HFFc6 (cell line): ENCODE measurements at regions not wholly inside any gene's neighbourhood (a gene's known extent, or its start where the extent isn't known, plus 50 kb on each side); places are given as distances from the start of the nearest gene placed in this dataset.
"Not testable (repeated sequence)": the region's sequence is repeated elsewhere in the genome, so short reads cannot be mapped to it uniquely, and the experiment has no call there.

Experiments used
- DNase-seq: peaks from one replicate; pipeline ENCODE4 v3.0.0-alpha.2; 2018
- H3K27ac Mint-ChIP-seq: 2 replicates; pipeline ENCODE4 v1.8.0; 2020; ENCODE audit warnings: mild to moderate bottlenecking, mixed read lengths
- H3K27me3 Mint-ChIP-seq: 2 replicates; pipeline ENCODE4 v1.8.0; 2021; ENCODE audit warnings: mild to moderate bottlenecking, moderate library complexity, mixed read lengths; ENCODE audit not compliant: insufficient read depth
- H3K36me3 Mint-ChIP-seq: 2 replicates; pipeline ENCODE4 v1.8.0; 2021; ENCODE audit warnings: low read depth, mixed read lengths
- H3K4me1 Mint-ChIP-seq: 2 replicates; pipeline ENCODE4 v1.8.0; 2020; ENCODE audit warnings: low read depth, mixed read lengths
- H3K4me3 Mint-ChIP-seq: 2 replicates; pipeline ENCODE4 v1.8.0; 2020; ENCODE audit warnings: mild to moderate bottlenecking, moderate library complexity, mixed read lengths
- H3K9me3 Mint-ChIP-seq: 2 replicates; pipeline ENCODE4 v1.8.0; 2020; ENCODE audit warnings: mild to moderate bottlenecking, mixed read lengths
- TF ChIP-seq, protein P1 (sequence below): fragments of 200-600 bp; sonication (generic); IDR thresholded peaks from 2 replicates; pipeline ENCODE4 v1.5.0; 2021; ENCODE audit warnings: antibody characterized with exemption, mild to moderate bottlenecking

DNA sequence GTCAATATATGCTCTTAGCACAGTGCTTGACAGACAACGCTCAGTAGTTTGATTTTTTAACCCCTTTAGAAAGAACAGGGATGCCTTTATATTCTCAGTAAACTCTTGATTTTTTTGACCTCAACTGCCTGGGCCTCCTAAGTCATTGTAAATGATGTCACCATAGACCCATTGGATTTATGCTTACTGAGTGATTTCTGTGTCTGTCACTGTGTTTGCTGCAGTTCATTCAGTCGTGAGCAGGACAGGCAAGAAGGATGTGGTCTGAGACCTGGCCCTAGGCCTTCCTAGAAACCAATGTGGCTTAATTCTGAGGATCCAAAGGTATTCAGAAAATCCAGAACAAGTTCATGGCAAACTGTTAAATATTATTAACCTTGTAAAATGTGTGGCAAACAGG, 868.1 kb downstream of the XPNPEP1 start:
- H3K27me3 Mint-ChIP-seq: no peaks in the 10 kb centered on the region
- DNase-seq: no peak
- no peaks in the 10 kb centered on the region for H3K4me1 Mint-ChIP-seq
- TF ChIP-seq, protein P1, sequence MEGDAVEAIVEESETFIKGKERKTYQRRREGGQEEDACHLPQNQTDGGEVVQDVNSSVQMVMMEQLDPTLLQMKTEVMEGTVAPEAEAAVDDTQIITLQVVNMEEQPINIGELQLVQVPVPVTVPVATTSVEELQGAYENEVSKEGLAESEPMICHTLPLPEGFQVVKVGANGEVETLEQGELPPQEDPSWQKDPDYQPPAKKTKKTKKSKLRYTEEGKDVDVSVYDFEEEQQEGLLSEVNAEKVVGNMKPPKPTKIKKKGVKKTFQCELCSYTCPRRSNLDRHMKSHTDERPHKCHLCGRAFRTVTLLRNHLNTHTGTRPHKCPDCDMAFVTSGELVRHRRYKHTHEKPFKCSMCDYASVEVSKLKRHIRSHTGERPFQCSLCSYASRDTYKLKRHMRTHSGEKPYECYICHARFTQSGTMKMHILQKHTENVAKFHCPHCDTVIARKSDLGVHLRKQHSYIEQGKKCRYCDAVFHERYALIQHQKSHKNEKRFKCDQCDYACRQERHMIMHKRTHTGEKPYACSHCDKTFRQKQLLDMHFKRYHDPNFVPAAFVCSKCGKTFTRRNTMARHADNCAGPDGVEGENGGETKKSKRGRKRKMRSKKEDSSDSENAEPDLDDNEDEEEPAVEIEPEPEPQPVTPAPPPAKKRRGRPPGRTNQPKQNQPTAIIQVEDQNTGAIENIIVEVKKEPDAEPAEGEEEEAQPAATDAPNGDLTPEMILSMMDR: no peak
- H3K9me3 Mint-ChIP-seq: no peaks in the 10 kb centered on the region
- no peak overlapping the region for H3K27ac Mint-ChIP-seq
- no peak overlapping the region for H3K4me3 Mint-ChIP-seq
- no peaks in the 10 kb centered on the region for H3K36me3 Mint-ChIP-seq

DNA sequence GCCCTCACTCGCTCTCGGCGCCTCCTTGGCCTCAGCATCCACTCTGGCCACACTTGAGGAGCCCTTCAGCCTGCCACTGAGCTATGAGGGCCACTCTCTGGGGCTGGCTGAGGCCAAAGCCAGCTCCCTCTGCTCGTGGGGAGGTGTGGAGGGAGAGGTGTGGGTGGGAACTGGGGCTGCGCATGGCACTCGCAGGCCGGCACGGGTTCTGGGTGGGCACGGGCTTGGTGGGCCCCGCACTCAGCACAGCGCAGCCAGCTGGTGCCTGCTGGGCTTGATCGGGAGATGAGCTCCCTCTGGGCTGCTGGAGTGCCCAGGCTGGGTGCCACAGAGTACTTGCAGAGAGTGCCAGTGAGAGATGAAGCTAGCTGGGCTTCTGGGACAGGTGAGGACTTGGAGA, 875.5 kb downstream of the XPNPEP1 start:
- no peaks in the 10 kb centered on the region; the same call in 1 of the 2 replicates for H3K27me3 Mint-ChIP-seq
- H3K27ac Mint-ChIP-seq: no peak overlapping the region
- no peaks in the 10 kb centered on the region for H3K36me3 Mint-ChIP-seq
- H3K4me3 Mint-ChIP-seq: no peak overlapping the region
- H3K9me3 Mint-ChIP-seq: peaks cover 4% of the 10 kb centered on the region; the same call in 1 of the 2 replicates
- DNase-seq: no peak
- TF ChIP-seq, protein P1: no peak
- H3K4me1 Mint-ChIP-seq: no peaks in the 10 kb centered on the region

DNA sequence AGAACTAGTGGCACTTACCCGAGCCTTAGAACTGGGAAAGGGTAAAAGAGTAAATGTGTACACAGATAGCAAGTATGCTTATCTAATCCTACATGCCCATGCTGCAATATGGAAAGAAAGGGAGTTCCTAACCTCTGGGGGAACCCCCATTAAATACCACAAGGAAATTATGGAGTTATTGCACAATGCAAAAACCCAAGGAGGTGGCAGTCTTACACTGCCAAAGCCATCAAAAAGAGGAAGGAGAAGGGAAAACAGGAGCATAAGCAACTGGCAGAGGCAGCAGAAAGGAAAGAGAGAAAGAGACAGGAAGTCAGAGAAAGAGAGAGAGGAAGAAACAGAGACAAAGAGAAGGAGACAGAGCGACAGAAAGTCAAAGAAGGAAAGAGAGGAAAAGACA, 876.9 kb downstream of the XPNPEP1 start:
- H3K27me3 Mint-ChIP-seq, H3K4me3 Mint-ChIP-seq, H3K4me1 Mint-ChIP-seq, H3K27ac Mint-ChIP-seq, H3K36me3 Mint-ChIP-seq, DNase-seq: not testable (repeated sequence)
- peaks cover 10% of the 10 kb centered on the region; the same call in 1 of the 2 replicates for H3K9me3 Mint-ChIP-seq

DNA sequence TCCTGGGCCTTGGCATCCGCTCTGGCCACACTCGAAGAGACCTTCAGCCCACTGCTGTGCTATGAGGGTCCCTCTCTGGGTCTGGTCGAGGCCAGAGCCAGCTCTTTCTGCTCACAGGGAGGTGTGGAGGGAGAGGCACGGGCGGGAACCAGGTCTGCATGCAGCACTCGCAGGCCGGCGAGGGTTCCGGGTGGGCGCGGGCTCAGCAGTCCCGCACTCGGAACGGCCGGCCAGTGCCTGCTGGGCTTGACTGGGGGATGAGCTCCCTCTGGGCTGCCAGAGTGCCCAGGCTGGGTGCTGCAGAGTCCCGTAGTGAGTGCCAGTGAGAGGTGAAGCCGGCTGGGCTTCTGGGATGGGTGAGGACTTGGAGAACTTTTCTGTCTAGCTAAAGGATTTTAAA, 882.7 kb downstream of the XPNPEP1 start:
- H3K27ac Mint-ChIP-seq: no peak overlapping the region
- no peak overlapping the region for H3K4me3 Mint-ChIP-seq
- H3K4me1 Mint-ChIP-seq: no peaks in the 10 kb centered on the region
- TF ChIP-seq, protein P1: no peak
- peaks cover 5% of the 10 kb centered on the region; the same call in 1 of the 2 replicates for H3K36me3 Mint-ChIP-seq
- DNase-seq: no peak
- H3K27me3 Mint-ChIP-seq: no peaks in the 10 kb centered on the region; the same call in 1 of the 2 replicates
- H3K9me3 Mint-ChIP-seq: peaks cover 15% of the 10 kb centered on the region

DNA sequence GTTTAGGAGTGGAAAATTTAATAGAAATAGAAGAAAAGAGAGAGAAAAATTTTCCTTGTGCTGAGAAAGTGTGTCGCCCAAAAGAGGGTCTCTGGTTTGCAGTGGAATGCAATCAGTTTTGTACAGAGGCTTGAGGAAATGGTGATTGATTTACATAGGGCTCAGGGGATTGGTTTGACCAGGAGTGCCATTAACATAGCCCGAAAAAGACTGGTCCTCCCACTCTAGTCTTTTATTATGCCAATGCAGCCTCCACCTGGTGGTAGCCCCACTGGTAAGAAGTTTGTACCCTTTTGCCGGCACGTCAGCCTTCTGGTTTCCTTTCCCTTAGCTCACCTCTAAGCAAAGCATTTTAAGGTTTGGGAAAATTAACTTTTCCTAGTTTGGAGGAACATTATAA, 885.3 kb downstream of the XPNPEP1 start:
- TF ChIP-seq, protein P1: no peak
- no peaks in the 10 kb centered on the region for H3K4me1 Mint-ChIP-seq
- H3K27me3 Mint-ChIP-seq: no peaks in the 10 kb centered on the region; the same call in 1 of the 2 replicates
- no peak overlapping the region for H3K27ac Mint-ChIP-seq
- H3K36me3 Mint-ChIP-seq: peaks cover 5% of the 10 kb centered on the region; the same call in 1 of the 2 replicates
- no peak overlapping the region for H3K4me3 Mint-ChIP-seq
- no peak for DNase-seq
- peaks cover 11% of the 10 kb centered on the region for H3K9me3 Mint-ChIP-seq

DNA sequence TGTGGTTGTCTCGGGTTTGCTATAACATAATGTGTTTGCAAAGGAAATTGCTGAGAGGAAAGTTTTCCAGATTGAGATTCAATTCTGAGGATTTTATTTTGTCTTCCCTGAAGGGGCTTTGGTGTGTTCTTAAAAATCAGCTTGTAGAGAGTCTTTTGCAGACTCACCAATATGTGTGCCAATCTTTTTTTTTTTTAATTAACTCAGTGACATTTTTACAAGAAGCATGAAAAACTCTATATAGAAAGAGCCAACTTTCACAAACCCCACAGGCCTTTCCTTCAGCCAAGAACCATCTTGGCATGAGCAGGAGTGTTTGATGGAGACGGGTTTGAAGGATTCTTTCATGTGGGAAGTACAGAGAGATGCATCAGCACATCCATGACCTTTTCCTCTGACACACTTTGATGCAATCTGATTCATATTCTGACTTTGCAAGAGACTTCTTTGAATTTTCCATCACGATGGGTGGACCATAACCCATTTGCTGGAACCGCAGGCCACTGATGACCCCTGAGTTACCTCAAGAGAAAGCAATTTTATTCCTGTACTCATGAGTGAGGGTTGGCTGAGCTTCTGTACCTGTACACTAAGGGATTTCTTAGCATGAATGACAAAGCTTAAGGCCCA, 892.6 kb downstream of the XPNPEP1 start:
- H3K36me3 Mint-ChIP-seq: no peaks in the 10 kb centered on the region
- H3K9me3 Mint-ChIP-seq: no peaks in the 10 kb centered on the region
- H3K27me3 Mint-ChIP-seq: peaks cover 1% of the 10 kb centered on the region; the same call in 1 of the 2 replicates
- H3K4me1 Mint-ChIP-seq: no peaks in the 10 kb centered on the region
- TF ChIP-seq, protein P1: no peak
- DNase-seq: no peak
- no peak overlapping the region for H3K27ac Mint-ChIP-seq
- H3K4me3 Mint-ChIP-seq: no peak overlapping the region
